ENCODE measurements at regions not wholly inside any gene's neighbourhood (a gene's known extent, or its start where the extent isn't known, plus 50 kb on each side); places are given as distances from the start of the nearest gene placed in this dataset.
"Not testable (repeated sequence)": the region's sequence is repeated elsewhere in the genome, so short reads cannot be mapped to it uniquely, and the experiment has no call there.

DNA sequence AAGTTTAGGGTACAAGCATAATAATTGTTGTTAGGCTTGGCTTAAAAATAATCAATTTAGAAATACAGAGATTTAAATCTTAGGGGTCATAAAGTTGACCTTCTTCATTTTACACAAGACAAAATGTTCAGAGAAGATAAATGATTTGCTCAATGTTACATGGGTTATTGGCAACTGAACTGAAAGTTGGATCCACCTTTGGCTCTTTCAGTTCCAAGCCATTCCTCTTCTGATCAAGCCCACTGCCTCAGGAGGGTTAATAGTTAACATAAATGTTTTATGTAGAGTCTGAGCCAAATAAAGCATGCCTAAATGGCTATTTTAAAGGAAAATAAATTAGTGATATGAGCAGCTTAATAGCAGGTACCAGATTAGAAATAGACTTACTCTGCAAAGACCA lies 79.1 kb upstream of the RHOBTB1 start:
- peaks cover 0 to 2% of the 10 kb centered on the region in 2 donors for H3K9me3 Mint-ChIP-seq
- H3K36me3 Mint-ChIP-seq (ENCODE audit: insufficient read depth in 2 of 2) = no peaks in the 10 kb centered on the region
- no peaks in the 10 kb centered on the region for H3K4me1 Mint-ChIP-seq (ENCODE audit: low read depth)
- no peak for DNase-seq
- no peak overlapping the region for H3K27ac Mint-ChIP-seq
- no peak overlapping the region for H3K4me3 Mint-ChIP-seq
- H3K27me3 Mint-ChIP-seq (ENCODE audit: low read depth) = peaks cover 52% of the 10 kb centered on the region
- no peak for ATAC-seq (replicated peaks in 1 of 2)

DNA sequence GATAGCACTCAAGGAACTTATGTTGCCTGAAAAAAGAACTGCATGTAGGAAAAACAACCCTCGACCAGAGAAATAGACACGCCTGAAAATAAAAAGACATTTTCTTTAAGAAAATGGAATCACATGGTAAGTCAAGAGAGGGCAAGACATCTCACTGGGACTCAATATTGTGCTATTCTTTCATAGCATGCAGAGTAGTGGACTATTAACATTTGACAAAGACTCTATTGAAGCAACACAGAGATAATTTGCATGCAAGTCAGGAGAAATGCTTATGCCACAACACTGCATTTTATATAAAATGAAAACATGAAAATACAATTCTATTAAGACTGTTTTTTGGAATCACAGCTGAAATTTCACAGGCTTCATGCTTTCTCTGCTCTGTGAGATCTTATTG lies 77.9 kb upstream of the RHOBTB1 start:
- Mint-ChIP-seq H3K4me1 (ENCODE audit: low read depth) (no peaks in the 10 kb centered on the region), H3K27me3 (ENCODE audit: low read depth) (peaks cover 52% of the 10 kb centered on the region), H3K9me3 (peaks cover 0 to 2% of the 10 kb centered on the region in 2 donors), H3K4me3 (no peak overlapping the region), H3K36me3 (ENCODE audit: insufficient read depth in 2 of 2) (no peaks in the 10 kb centered on the region), H3K27ac (no peak overlapping the region)
- no peak for DNase-seq
- no peak for ATAC-seq (replicated peaks in 1 of 2)

- peaks cover 41% of the 10 kb centered on the region for H3K27me3 Mint-ChIP-seq (ENCODE audit: low read depth)
- no peaks in the 10 kb centered on the region for H3K4me1 Mint-ChIP-seq (ENCODE audit: low read depth)
- H3K27ac Mint-ChIP-seq = no peak overlapping the region
- H3K4me3 Mint-ChIP-seq = no peak overlapping the region
- no peak for DNase-seq
- no peaks in the 10 kb centered on the region for H3K36me3 Mint-ChIP-seq (ENCODE audit: insufficient read depth in 2 of 2)
- H3K9me3 Mint-ChIP-seq = peaks cover 0 to 2% of the 10 kb centered on the region in 2 donors
- ATAC-seq (replicated peaks in 1 of 2) = no peak
Measured at GRCh38 chr10:61020420-61021158, 76.6 kb upstream of the RHOBTB1 start.

DNA sequence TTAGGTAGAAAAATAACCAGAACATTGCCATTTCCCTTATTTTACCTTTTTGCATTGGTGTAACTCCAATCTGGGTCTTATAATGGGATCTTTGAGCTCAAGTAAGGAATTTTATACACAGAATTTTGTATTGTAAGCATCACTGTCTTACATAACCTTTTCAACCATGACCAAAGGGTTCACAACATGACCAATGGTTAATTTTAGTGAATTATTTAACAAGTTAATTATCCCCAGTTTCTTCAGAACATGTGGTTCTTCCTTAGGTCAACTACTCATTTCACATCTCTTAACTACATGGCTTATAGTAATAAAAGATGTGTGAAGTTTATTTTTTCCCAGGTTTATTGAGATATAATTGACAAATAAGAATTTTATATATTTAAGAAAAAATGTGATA lies 74.2 kb upstream of the RHOBTB1 start:
- Mint-ChIP-seq H3K36me3 (ENCODE audit: insufficient read depth in 2 of 2) (no peaks in the 10 kb centered on the region), H3K27ac (no peak overlapping the region), H3K27me3 (ENCODE audit: low read depth) (peaks cover 19% of the 10 kb centered on the region), H3K9me3 (peaks cover 0 to 2% of the 10 kb centered on the region in 2 donors), H3K4me3 (no peak overlapping the region), H3K4me1 (ENCODE audit: low read depth) (no peaks in the 10 kb centered on the region)
- ATAC-seq (replicated peaks in 1 of 2) (no peak), DNase-seq (no peak)

- H3K27me3 Mint-ChIP-seq (ENCODE audit: low read depth) = peaks cover 7% of the 10 kb centered on the region
- no peak overlapping the region for H3K27ac Mint-ChIP-seq
- no peaks in the 10 kb centered on the region for H3K36me3 Mint-ChIP-seq (ENCODE audit: insufficient read depth in 2 of 2)
- H3K4me1 Mint-ChIP-seq (ENCODE audit: low read depth) = no peaks in the 10 kb centered on the region
- ATAC-seq (replicated peaks in 1 of 2) = no peak
- no peak for DNase-seq
- H3K9me3 Mint-ChIP-seq = peaks cover 0 to 2% of the 10 kb centered on the region in 2 donors
- H3K4me3 Mint-ChIP-seq = no peak overlapping the region
Measured at GRCh38 chr10:61016630-61017029, 72.6 kb upstream of the RHOBTB1 start.

DNA sequence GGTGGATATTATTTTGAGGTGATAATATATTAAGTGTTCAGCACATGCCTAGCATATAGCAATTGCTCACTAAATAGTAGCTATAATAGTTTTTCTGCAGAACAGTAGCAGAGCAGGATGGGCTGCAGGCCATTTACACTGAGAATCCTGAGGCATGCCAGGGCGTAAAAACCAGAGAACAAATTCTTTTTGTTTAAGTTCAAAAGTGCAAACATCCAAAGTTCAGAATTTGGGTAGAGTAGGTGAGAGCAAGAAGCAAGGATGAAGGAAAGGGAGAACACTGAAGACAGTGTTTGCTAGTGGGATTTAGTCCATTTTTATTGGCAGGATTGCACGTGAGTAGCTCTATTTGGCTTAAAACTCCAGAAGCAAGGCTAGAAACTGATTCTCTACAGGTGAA lies 72.0 kb upstream of the RHOBTB1 start:
- no peak for ATAC-seq (replicated peaks in 1 of 2)
- H3K4me3 Mint-ChIP-seq = no peak overlapping the region
- H3K4me1 Mint-ChIP-seq (ENCODE audit: low read depth) = no peaks in the 10 kb centered on the region
- H3K9me3 Mint-ChIP-seq = peaks cover 0 to 2% of the 10 kb centered on the region in 2 donors
- H3K36me3 Mint-ChIP-seq (ENCODE audit: insufficient read depth in 2 of 2) = no peaks in the 10 kb centered on the region
- H3K27me3 Mint-ChIP-seq (ENCODE audit: low read depth) = peaks cover 7% of the 10 kb centered on the region
- no peak for DNase-seq
- H3K27ac Mint-ChIP-seq = no peak overlapping the region

- Mint-ChIP-seq H3K36me3 (ENCODE audit: insufficient read depth in 2 of 2) (peaks cover 0 to 1% of the 10 kb centered on the region in 2 donors), H3K4me1 (ENCODE audit: low read depth) (no peaks in the 10 kb centered on the region), H3K9me3 (no peaks in the 10 kb centered on the region), H3K4me3 (no peak overlapping the region), H3K27me3 (ENCODE audit: low read depth) (peaks cover 13% of the 10 kb centered on the region), H3K27ac (no peak overlapping the region)
- ATAC-seq (replicated peaks in 1 of 2) (no peak), DNase-seq (no peak)
Measured at GRCh38 chr10:61010863-61011262, 66.9 kb upstream of the RHOBTB1 start.

- ATAC-seq (replicated peaks in 1 of 2); H3K27ac Mint-ChIP-seq; H3K4me1 Mint-ChIP-seq (ENCODE audit: low read depth); DNase-seq; H3K9me3 Mint-ChIP-seq; H3K36me3 Mint-ChIP-seq (ENCODE audit: insufficient read depth in 2 of 2); H3K4me3 Mint-ChIP-seq: not testable (repeated sequence)
- peaks cover 67% of the 10 kb centered on the region for H3K27me3 Mint-ChIP-seq (ENCODE audit: low read depth)
Measured at GRCh38 chr10:61003069-61003468, 59.1 kb upstream of the RHOBTB1 start.

- peaks cover 67% of the 10 kb centered on the region for H3K27me3 Mint-ChIP-seq (ENCODE audit: low read depth)
- no peak overlapping the region for H3K27ac Mint-ChIP-seq
- H3K9me3 Mint-ChIP-seq = peaks cover 0 to 2% of the 10 kb centered on the region in 2 donors
- no peaks in the 10 kb centered on the region for H3K4me1 Mint-ChIP-seq (ENCODE audit: low read depth)
- H3K36me3 Mint-ChIP-seq (ENCODE audit: insufficient read depth in 2 of 2) = peaks cover 0 to 3% of the 10 kb centered on the region in 2 donors
- H3K4me3 Mint-ChIP-seq = peak overlapping the region; percentile 58 to 64
- DNase-seq (no peak), ATAC-seq (replicated peaks in 1 of 2) (no peak)
Measured at GRCh38 chr10:61001731-61002122, 57.7 kb upstream of the RHOBTB1 start.

GRCh38 chr10:61000769-61001730 lies 57.1 kb upstream of the RHOBTB1 start:
- Mint-ChIP-seq H3K36me3 (ENCODE audit: insufficient read depth in 2 of 2) (peaks cover 0 to 3% of the 10 kb centered on the region in 2 donors), H3K27ac (no peak overlapping the region), H3K27me3 (ENCODE audit: low read depth) (peaks cover 62% of the 10 kb centered on the region), H3K4me3 (peak overlapping the region; percentile 36 to 67), H3K9me3 (peaks cover 0 to 2% of the 10 kb centered on the region in 2 donors), H3K4me1 (ENCODE audit: low read depth) (no peaks in the 10 kb centered on the region)
- ATAC-seq (replicated peaks in 1 of 2) (peak; percentile 50 to 72), DNase-seq (no peak)

GRCh38 chr10:60998932-60999331 lies 54.9 kb upstream of the RHOBTB1 start:
- H3K9me3 Mint-ChIP-seq = no peaks in the 10 kb centered on the region
- no peaks in the 10 kb centered on the region for H3K4me1 Mint-ChIP-seq (ENCODE audit: low read depth)
- H3K27me3 Mint-ChIP-seq (ENCODE audit: low read depth) = peaks cover 42% of the 10 kb centered on the region

GRCh38 chr10:60994128-60994527 lies 50.1 kb upstream of the RHOBTB1 start:
- ATAC-seq (replicated peaks in 1 of 2) = no peak
- peaks cover 9% of the 10 kb centered on the region for H3K27me3 Mint-ChIP-seq (ENCODE audit: low read depth)
- no peak for DNase-seq

More at GRCh38 chr10:60998932-60999331, 54.9 kb upstream of the RHOBTB1 start:
- Mint-ChIP-seq H3K36me3 (ENCODE audit: insufficient read depth in 2 of 2) (peaks cover 0 to 3% of the 10 kb centered on the region in 2 donors), H3K27ac (no peak overlapping the region), H3K4me3 (no peak overlapping the region)
- no peak for ATAC-seq (replicated peaks in 1 of 2)
- DNase-seq = no peak

More at GRCh38 chr10:60994128-60994527, 50.1 kb upstream of the RHOBTB1 start:
- Mint-ChIP-seq H3K4me1 (ENCODE audit: low read depth) (no peaks in the 10 kb centered on the region), H3K27ac (no peak overlapping the region), H3K4me3 (no peak overlapping the region), H3K9me3 (peaks cover 0 to 3% of the 10 kb centered on the region in 2 donors), H3K36me3 (ENCODE audit: insufficient read depth in 2 of 2) (no peaks in the 10 kb centered on the region)
